HCT116 (cell line): ENCODE measurements at regions not wholly inside any gene's neighbourhood (a gene's known extent, or its start where the extent isn't known, plus 50 kb on each side); places are given as distances from the start of the nearest gene placed in this dataset.

Source experiments
- CTCF ChIP-seq, 3 experiments: fragments of 200-600 bp in 1 of 3; sonication (generic) in 1 of 3; IDR thresholded peaks in 2 of 3; conservative IDR thresholded peaks in 1 of 3; 2 replicates each; pipeline ENCODE4 v1.5.1; 2012 to 2017; ENCODE audit warnings: low read depth in 2 of 3, low read length in 2 of 3, antibody characterized with exemption in 1 of 3, borderline replicate concordance in 1 of 3, control low read depth in 1 of 3, mild to moderate bottlenecking in 1 of 3, mixed read lengths in 1 of 3, mixed run types in 1 of 3, moderate library complexity in 1 of 3; ENCODE audit not compliant: insufficient read depth in 1 of 3
- EGR1 ChIP-seq: IDR thresholded peaks from 2 replicates; pipeline ENCODE4 v1.6.1; 2012; ENCODE audit warnings: low read depth
- ELF1 ChIP-seq: IDR thresholded peaks from 2 replicates; pipeline ENCODE4 v1.6.1; 2012; ENCODE audit warnings: low read depth, borderline replicate concordance
- EZH2 ChIP-seq: fragments of 200-600 bp; sonication (generic); IDR thresholded peaks from 2 replicates; pipeline ENCODE4 v1.6.1; 2017; ENCODE audit warnings: antibody characterized with exemption, mixed run types
- EZH2phosphoT487 ChIP-seq: fragments of 200-600 bp; IDR thresholded peaks from 2 replicates; pipeline ENCODE4 v1.6.1; 2018; ENCODE audit warnings: antibody characterized with exemption, borderline replicate concordance
- POLR2A ChIP-seq: IDR thresholded peaks from 2 replicates; pipeline ENCODE4 v1.7.0; 2011; ENCODE audit warnings: borderline replicate concordance; ENCODE audit not compliant: insufficient read depth, insufficient read length; ENCODE audit errors: extremely low read depth
- POLR2AphosphoS5 ChIP-seq: IDR thresholded peaks from 2 replicates; pipeline ENCODE4 v1.6.1; 2011; ENCODE audit warnings: mild to moderate bottlenecking, low read depth, low read length, moderate library complexity
- REST ChIP-seq: IDR thresholded peaks from 2 replicates; pipeline ENCODE4 v1.6.1; 2012; ENCODE audit warnings: low read depth
- SIN3A ChIP-seq: IDR thresholded peaks from 2 replicates; pipeline ENCODE4 v1.6.1; 2012; ENCODE audit warnings: low read depth
- ZFX ChIP-seq: fragments of 450-650 bp; IDR thresholded peaks from 2 replicates; pipeline ENCODE4 v1.6.1; 2017
- ZNF274 ChIP-seq: fragments of 200-500 bp; sonication (Bioruptor generic); IDR thresholded peaks from 2 replicates; pipeline ENCODE4 v1.6.1; 2014; ENCODE audit warnings: mild to moderate bottlenecking, low read depth, low read length, inconsistent platforms

- TF ChIP-seq SIN3A (no peak), EZH2 (no peak), REST (no peak), CTCF (IDR thresholded peaks at IDR 0.05 in 2 of 3, conservative IDR thresholded peaks at IDR 0.05 in 1 of 3; ENCODE audit: borderline replicate concordance in 1 of 3, insufficient read depth in 1 of 3, low read depth in 2 of 3, low read length in 2 of 3) (no peak), EZH2phosphoT487 (no peak), POLR2A (no peak), ELF1 (no peak), POLR2AphosphoS5 (no peak), EGR1 (no peak), ZFX (no peak), ZNF274 (no peak)
Measured at GRCh38 chr1:149844101-149844500, 55.3 kb upstream of the BOLA1 start.
